HG02970 (cell line): ENCODE measurements at regions not wholly inside any gene's neighbourhood (a gene's known extent, or its start where the extent isn't known, plus 50 kb on each side); places are given as distances from the start of the nearest gene placed in this dataset.
"Not testable (repeated sequence)": the region's sequence is repeated elsewhere in the genome, so short reads cannot be mapped to it uniquely, and the experiment has no call there.

ENCODE experiments used
- ATAC-seq: cut with Tn5 transposase; IDR thresholded peaks from one replicate; pipeline ENCODE4 v1.9.1; 2021; ENCODE audit warnings: mild to moderate bottlenecking, moderate library complexity, moderate number of reproducible peaks; ENCODE audit not compliant: unreplicated experiment, low FRiP score

GRCh38 chr6:81878479-81878878 lies 126.0 kb upstream of the TENT5A start:
- ATAC-seq, result no peak

- ATAC-seq, result no peak
These were observed 124.5 kb upstream of the TENT5A start for GRCh38 chr6:81876971-81877370.

- no peak for ATAC-seq
These were observed 123.4 kb upstream of the TENT5A start for GRCh38 chr6:81875782-81876293.

GRCh38 chr6:81869749-81870508 lies 117.4 kb upstream of the TENT5A start:
- not testable (repeated sequence) for ATAC-seq

- no peak for ATAC-seq
These were observed 113.2 kb upstream of the TENT5A start for GRCh38 chr6:81865712-81866111.

- no peak for ATAC-seq
These were observed 111.6 kb upstream of the TENT5A start for GRCh38 chr6:81864124-81864523.

GRCh38 chr6:81863123-81863522 lies 110.6 kb upstream of the TENT5A start:
- ATAC-seq, result no peak

GRCh38 chr6:81861281-81861680 lies 108.8 kb upstream of the TENT5A start:
- ATAC-seq, result no peak

- no peak for ATAC-seq
These were observed 107.4 kb upstream of the TENT5A start for GRCh38 chr6:81859884-81860283.

GRCh38 chr6:81857812-81858211 lies 105.3 kb upstream of the TENT5A start:
- ATAC-seq, result no peak

- no peak for ATAC-seq
These were observed 104.4 kb upstream of the TENT5A start for GRCh38 chr6:81856872-81857271.

GRCh38 chr6:81854474-81854873 lies 102.0 kb upstream of the TENT5A start:
- no peak for ATAC-seq

- no peak for ATAC-seq
These were observed 101.5 kb upstream of the TENT5A start for GRCh38 chr6:81853975-81854374.

GRCh38 chr6:81849248-81849647 lies 96.8 kb upstream of the TENT5A start:
- ATAC-seq, result no peak

GRCh38 chr6:81847866-81848265 lies 95.4 kb upstream of the TENT5A start:
- ATAC-seq, result no peak

- no peak for ATAC-seq
These were observed 92.2 kb upstream of the TENT5A start for GRCh38 chr6:81844686-81845085.

GRCh38 chr6:81843302-81843701 lies 90.8 kb upstream of the TENT5A start:
- ATAC-seq, result no peak

- no peak for ATAC-seq
These were observed 89.8 kb upstream of the TENT5A start for GRCh38 chr6:81842254-81842653.

- ATAC-seq, result no peak
These were observed 86.4 kb upstream of the TENT5A start for GRCh38 chr6:81838724-81839426.

- ATAC-seq, result no peak
These were observed 85.5 kb upstream of the TENT5A start for GRCh38 chr6:81838031-81838430.

- no peak for ATAC-seq
These were observed 81.7 kb upstream of the TENT5A start for GRCh38 chr6:81834141-81834681.

- ATAC-seq, result no peak
These were observed 79.8 kb upstream of the TENT5A start for GRCh38 chr6:81832304-81832703.
